Stimulated activated CD8-positive, alpha-beta memory T cell treated with anti-CD3 and anti-CD28 coated beads, Interleukin-15, amount 100 ng/mL, for 48 hours (primary cell): ENCODE measurements at regions not wholly inside any gene's neighbourhood (a gene's known extent, or its start where the extent isn't known, plus 50 kb on each side); places are given as distances from the start of the nearest gene placed in this dataset.

Experiments used
- DNase-seq, 2 donors: peaks; one replicate each; pipeline ENCODE4 v3.0.0-alpha.2; 2020; ENCODE audit warnings: low read depth in 2 of 2

DNA sequence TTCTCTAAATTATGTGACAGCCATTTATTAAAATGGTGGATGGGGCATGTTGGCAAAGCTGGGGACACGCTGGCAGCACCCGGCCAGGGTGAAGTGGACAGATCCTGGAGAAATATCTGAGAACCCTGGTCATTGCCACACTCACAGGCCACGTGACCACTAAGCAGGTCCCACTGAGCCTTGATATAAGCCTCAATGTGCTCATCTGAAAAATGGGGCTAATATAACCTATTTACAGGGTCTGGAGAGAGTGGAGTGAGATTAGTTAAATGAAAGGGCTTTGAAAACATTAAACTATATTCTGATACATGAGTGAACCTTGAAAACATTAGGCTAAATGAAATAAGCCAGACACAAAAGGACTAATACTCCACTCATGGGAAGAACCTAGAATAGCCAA lies 108.9 kb downstream of the RBFOX3 start:
- no peak for DNase-seq

- DNase-seq, result no peak
Observed at GRCh38 chr17:79500745-79501618, 109.9 kb downstream of the RBFOX3 start.

DNA sequence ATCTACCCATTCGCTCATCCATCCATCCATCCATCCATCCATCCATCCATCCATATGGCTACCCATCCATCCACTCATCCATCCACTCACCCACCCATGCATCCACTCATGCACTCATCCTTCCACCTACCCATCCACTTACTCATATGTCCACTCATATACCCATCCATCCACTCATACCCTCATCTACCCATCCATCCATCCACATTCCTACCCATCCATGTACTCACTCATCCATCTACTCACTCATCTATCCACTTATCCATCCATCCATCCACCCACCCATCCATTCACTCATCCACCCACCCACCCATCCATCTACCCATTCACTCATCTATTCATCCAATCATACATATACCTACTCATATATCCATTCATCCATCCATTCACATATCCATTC lies 112.0 kb downstream of the RBFOX3 start:
- DNase-seq, result no peak

GRCh38 chr17:79497777-79498348 lies 113.0 kb downstream of the RBFOX3 start:
- DNase-seq, result no peak

GRCh38 chr17:79496422-79497005 lies 114.3 kb downstream of the RBFOX3 start:
- no peak for DNase-seq

DNA sequence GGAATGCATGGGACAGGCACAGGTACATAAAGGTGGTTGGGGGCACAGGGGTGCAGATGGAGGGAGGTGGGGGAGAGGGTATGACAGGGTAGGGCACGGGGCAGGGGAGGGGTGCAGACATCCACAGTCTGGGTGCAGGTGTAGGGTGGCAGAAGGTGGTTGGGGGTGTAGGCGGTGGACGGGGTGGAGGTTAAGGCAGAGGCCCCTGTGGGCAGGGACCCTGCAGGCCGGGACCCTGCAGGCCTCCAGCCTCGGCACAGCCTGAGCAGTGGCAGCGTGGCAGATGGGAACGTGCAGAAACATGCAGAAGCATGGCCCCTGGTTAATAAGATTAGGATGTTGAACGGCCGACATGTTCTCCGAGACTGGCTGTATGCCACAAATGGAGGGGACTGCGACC lies 115.2 kb downstream of the RBFOX3 start:
- DNase-seq, result no peak

- DNase-seq, result no peak
Observed at GRCh38 chr17:79491006-79491405, 119.8 kb downstream of the RBFOX3 start.

- no peak for DNase-seq
Observed at GRCh38 chr17:79490530-79490929, 120.3 kb downstream of the RBFOX3 start.

GRCh38 chr17:79487149-79487548 lies 123.7 kb downstream of the RBFOX3 start:
- no peak for DNase-seq

DNA sequence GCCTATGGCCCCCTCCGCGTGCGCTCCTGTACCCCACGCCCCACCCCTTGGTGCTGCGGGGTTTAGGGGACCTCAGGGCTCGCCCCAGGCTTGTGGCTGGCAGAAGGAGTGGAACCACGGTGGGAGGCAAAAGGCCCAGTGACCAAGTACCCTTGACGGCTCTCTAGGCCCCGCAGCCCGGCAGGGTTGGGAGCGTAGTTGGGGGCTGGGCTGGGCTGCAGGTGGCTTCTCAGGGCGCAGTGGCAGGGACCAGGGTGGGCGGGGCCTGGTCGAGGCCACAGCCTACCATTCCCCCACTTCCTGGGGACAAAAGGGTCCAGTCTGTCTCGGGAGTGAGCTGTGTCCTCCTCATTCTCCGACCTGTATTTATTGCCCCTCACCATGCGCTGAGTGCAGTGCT lies 124.9 kb downstream of the RBFOX3 start:
- no peak for DNase-seq

GRCh38 chr17:79485419-79485985 lies 125.3 kb downstream of the RBFOX3 start:
- DNase-seq, result no peak

DNA sequence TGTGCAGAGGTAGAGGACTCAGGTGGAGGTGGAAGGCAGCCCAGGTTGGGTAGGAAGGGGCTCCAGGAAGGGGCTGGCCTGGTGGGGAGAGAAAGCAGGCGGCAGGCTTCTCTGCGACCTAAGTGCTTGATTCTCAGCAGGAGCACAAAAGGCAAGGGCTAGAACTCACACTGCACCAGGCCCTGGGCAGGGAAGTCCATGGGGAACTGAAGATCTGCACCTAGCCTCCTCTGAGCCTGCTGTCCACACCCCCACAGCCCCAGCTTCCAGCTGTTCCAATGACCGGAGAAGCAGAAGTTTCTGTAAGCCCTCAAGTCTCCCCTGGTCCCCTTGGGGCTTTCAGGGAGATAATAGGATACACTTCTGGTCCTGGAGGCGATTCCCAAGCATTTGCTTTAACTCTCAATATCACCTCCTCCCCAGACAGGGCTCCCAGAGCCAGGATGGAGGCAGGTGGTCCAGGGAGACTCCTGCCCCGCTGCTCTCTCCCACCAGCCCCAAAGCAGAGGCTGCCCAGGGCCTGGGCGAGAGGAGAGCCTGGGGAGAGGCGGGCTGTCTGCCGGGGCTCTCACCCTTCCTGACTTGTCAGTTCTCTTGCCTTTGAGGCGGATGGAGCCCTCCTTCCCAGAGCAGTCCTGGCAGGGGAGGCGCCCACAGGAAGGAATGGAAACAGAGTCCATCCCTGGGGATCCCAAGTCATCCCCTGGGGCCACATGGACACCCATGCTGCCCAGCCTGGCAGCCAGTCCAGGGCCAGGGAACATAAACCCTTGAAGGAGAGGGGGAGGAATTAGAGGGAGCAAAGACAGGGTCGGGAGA lies 126.0 kb downstream of the RBFOX3 start:
- no peak for DNase-seq

DNA sequence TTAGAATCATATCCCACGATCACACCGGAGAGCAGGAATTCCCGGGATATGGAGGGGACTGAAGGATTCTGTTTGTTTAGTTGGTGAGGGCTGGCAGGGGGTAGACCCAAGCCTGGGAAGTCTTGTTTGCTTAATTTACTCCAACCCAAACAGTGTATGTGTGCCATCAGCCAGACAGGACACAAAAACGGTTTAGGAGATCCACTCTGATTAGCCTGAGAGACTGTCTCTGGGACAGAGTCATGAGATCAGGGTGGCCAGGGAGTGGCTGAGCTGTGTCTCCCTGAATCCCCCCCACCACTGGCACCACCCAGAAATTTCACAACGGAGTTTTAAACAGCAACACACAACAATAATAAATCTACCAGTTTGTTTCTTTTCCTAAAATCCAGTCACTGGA lies 127.0 kb downstream of the RBFOX3 start:
- DNase-seq, result no peak

GRCh38 chr17:79482727-79483521 lies 127.9 kb downstream of the RBFOX3 start:
- no peak for DNase-seq

GRCh38 chr17:79479876-79480275 lies 131.0 kb downstream of the RBFOX3 start:
- no peak for DNase-seq

DNA sequence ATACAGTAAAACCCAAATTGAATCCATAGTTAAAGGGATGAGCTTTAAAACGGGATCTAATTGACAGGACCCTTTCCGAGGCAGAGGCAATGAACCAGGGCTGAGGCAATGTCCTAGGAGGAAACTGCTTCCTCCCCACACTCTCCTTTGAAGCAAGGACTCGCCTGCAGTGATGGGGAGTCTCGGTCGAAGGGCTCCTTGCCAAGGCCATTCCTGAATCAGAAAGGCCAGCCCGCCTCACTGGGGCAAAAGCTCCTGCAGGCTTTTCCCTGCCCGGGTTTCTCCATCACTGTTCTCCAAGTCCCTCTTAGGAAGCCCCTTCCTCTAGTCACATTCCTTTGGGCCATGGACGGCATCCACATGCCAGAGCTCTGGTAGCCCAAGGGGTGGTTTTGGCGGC lies 132.0 kb downstream of the RBFOX3 start:
- DNase-seq, result no peak

GRCh38 chr17:79478051-79478461 lies 132.8 kb downstream of the RBFOX3 start:
- no peak for DNase-seq

GRCh38 chr17:79476074-79476652 lies 134.7 kb downstream of the RBFOX3 start:
- no peak for DNase-seq

GRCh38 chr17:79473876-79474440 lies 136.9 kb downstream of the RBFOX3 start:
- no peak for DNase-seq
